OCI-LY7 (cell line): ENCODE measurements at regions not wholly inside any gene's neighbourhood (a gene's known extent, or its start where the extent isn't known, plus 50 kb on each side); places are given as distances from the start of the nearest gene placed in this dataset.

Experiments
- BruUV-seq: library from RNA; stranded (reverse); fragments of 400-500 nt; replicated peaks from 2 replicates; lab custom pipeline; 2021; lab: Mats Ljungman, UMichigan
- CTCF ChIA-PET: fragments of 300-600 bp; sonication (Branson Sonifier 250); formaldehyde crosslinking; loops from one replicate; lab custom pipeline; 2022; ENCODE audit warnings: antibody characterized with exemption; ENCODE audit not compliant: unreplicated experiment; lab: Charles Lee
- POLR2A ChIA-PET: fragments of 300-600 bp; sonication (Branson Sonifier 250); formaldehyde crosslinking; loops from one replicate; lab custom pipeline; 2022; ENCODE audit warnings: antibody characterized with exemption; lab: Charles Lee
- DNase-seq: peaks from one replicate; pipeline ENCODE4 v3.0.0-alpha.2; 2015; ENCODE audit warnings: low spot score
- H2AFZ ChIP-seq: fragments of 200-600 bp; sonication (generic), shearing (Covaris generic); 2 replicates; pipeline ENCODE4 v1.6.1; 2014; ENCODE audit warnings: mild to moderate bottlenecking, antibody characterized with exemption, low read length, moderate library complexity
- H3K27ac ChIP-seq: fragments of 200-600 bp; sonication (generic); 2 replicates; pipeline ENCODE4 v1.5.1; 2014; ENCODE audit warnings: mixed run types, low read depth, mild to moderate bottlenecking, moderate library complexity, low read length, inconsistent platforms; ENCODE audit not compliant: poor library complexity, severe bottlenecking
- H3K36me3 ChIP-seq: fragments of 200-600 bp; sonication (generic); 2 replicates; pipeline ENCODE4 v1.6.1; 2014; ENCODE audit warnings: mild to moderate bottlenecking, antibody characterized with exemption, low read length, moderate library complexity, mixed read lengths; ENCODE audit not compliant: insufficient read depth
- H3K4me1 ChIP-seq: fragments of 200-600 bp; sonication (generic); 2 replicates; pipeline ENCODE4 v1.5.1; 2014; ENCODE audit warnings: mild to moderate bottlenecking, low read length; ENCODE audit not compliant: insufficient read depth, poor library complexity, severe bottlenecking
- H3K4me2 ChIP-seq: fragments of 200-600 bp; sonication (generic); 2 replicates; pipeline ENCODE4 v1.6.1; 2014; ENCODE audit warnings: mild to moderate bottlenecking, low read length
- H3K4me3 ChIP-seq: fragments of 200-600 bp; sonication (generic); 2 replicates; pipeline ENCODE4 v1.5.1; 2014; ENCODE audit warnings: mild to moderate bottlenecking, low read depth, low read length; ENCODE audit not compliant: poor library complexity, severe bottlenecking
- H3K79me2 ChIP-seq: fragments of 200-600 bp; sonication (generic); 2 replicates; pipeline ENCODE4 v1.6.1; 2016; ENCODE audit warnings: low read depth, mild to moderate bottlenecking, low read length, moderate library complexity, mixed read lengths; ENCODE audit not compliant: insufficient read depth
- H3K9me2 ChIP-seq: fragments of 200-600 bp; sonication (generic); 2 replicates; pipeline ENCODE4 v1.6.1; 2016; ENCODE audit warnings: mild to moderate bottlenecking, low read length, mixed read lengths; ENCODE audit not compliant: insufficient read depth
- H3K9me3 ChIP-seq: fragments of 200-600 bp; sonication (generic); 2 replicates; pipeline ENCODE4 v1.6.1; 2014; ENCODE audit warnings: mild to moderate bottlenecking, mixed run types, low read length, mixed read lengths
- H4K20me1 ChIP-seq: fragments of 200-600 bp; sonication (generic); 2 replicates; pipeline ENCODE4 v1.6.1; 2014; ENCODE audit warnings: mild to moderate bottlenecking, antibody characterized with exemption, low read length, moderate library complexity, mixed read lengths; ENCODE audit not compliant: insufficient read depth
- EZH2phosphoT487 ChIP-seq: fragments of 200-600 bp; sonication (generic); IDR thresholded peaks from 2 replicates; pipeline ENCODE4 v1.6.1; 2018; ENCODE audit warnings: low read depth, borderline replicate concordance, mild to moderate bottlenecking, mixed run types, antibody characterized with exemption, low read length, moderate library complexity, mixed read lengths
- intact Hi-C: fragments of 100-400 bp; cut with micrococcal nuclease; formaldehyde crosslinking; loops from one replicate; pipeline ENCODE4 v1.10.0; 2022; ENCODE audit not compliant: unreplicated experiment
- TF ChIP-seq, protein P1 (sequence below): fragments of 200-600 bp; sonication (generic); conservative IDR thresholded peaks from 2 replicates; pipeline ENCODE4 v1.5.1; 2014; ENCODE audit warnings: mild to moderate bottlenecking, antibody characterized with exemption, low read length, moderate library complexity, mixed read lengths

DNA sequence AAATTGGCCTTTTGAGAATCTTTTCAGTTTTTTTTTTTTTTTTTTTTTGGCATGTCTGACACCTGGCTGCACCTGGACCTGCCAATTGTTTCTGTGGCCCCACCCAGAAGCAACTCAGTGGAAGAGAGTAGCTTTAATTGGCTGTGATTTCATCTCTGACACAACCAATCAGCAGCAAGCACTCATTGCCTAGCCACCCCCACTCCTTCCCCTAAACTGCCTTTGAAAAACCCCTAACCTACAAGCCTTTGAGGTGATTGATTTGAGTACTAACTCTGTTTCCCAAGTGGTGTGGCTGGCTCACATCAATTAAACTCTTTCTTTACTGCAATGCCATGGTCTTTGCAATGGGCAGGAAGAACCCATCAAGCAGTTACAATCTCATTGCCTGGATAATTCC is 98.2 kb upstream of the CHORDC1 start:
- BruUV-seq = no TSS peak
- H3K9me2 ChIP-seq = no peaks in the 10 kb centered on the region
- TF ChIP-seq EZH2phosphoT487 = no peak
- ChIA-PET POLR2A (no interaction called here), CTCF (no interaction called here)
- no peak overlapping the region for H3K4me3 ChIP-seq
- no peak overlapping the region for H3K4me2 ChIP-seq
- no peak for DNase-seq
- H3K79me2 ChIP-seq = no peaks in the 10 kb centered on the region
- H3K36me3 ChIP-seq = no peaks in the 10 kb centered on the region
- H3K9me3 ChIP-seq = no peaks in the 10 kb centered on the region
- no peaks in the 10 kb centered on the region for H3K4me1 ChIP-seq
- intact Hi-C loops = no loop called here
- H4K20me1 ChIP-seq = no peaks in the 10 kb centered on the region
- H2AFZ ChIP-seq = no peak overlapping the region
- H3K27ac ChIP-seq = no peak overlapping the region

DNA sequence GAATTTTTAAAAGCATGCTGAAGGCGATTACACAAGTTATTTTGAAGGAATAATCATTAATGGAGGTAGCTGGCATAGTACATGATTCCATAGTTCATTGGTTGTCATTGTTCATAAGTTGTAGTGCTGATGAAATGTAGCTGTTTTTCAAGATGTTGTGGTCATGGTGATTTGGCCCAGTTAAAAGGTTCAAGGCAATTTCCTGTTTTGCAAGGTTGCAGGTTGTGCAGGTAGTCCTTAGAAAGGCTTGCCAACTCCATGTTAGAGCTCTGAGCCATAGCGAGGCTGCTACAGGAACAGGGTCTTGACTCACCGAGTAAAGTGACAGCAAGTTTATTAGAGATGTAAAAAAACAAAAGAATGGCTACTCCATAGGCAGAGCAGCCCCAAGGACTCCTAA is 95.8 kb upstream of the CHORDC1 start:
- Histone ChIP-seq H3K27ac (no peak overlapping the region), H3K9me3 (no peaks in the 10 kb centered on the region), H3K4me1 (no peaks in the 10 kb centered on the region), H3K79me2 (no peaks in the 10 kb centered on the region), H3K36me3 (no peaks in the 10 kb centered on the region), H3K4me2 (no peak overlapping the region), H3K9me2 (no peaks in the 10 kb centered on the region), H4K20me1 (no peaks in the 10 kb centered on the region), H2AFZ (no peak overlapping the region), H3K4me3 (no peak overlapping the region)
- POLR2A ChIA-PET = no interaction called here
- intact Hi-C loops = no loop called here
- no TSS peak for BruUV-seq
- CTCF ChIA-PET = no interaction called here
- DNase-seq = no peak
- TF ChIP-seq, protein P1, sequence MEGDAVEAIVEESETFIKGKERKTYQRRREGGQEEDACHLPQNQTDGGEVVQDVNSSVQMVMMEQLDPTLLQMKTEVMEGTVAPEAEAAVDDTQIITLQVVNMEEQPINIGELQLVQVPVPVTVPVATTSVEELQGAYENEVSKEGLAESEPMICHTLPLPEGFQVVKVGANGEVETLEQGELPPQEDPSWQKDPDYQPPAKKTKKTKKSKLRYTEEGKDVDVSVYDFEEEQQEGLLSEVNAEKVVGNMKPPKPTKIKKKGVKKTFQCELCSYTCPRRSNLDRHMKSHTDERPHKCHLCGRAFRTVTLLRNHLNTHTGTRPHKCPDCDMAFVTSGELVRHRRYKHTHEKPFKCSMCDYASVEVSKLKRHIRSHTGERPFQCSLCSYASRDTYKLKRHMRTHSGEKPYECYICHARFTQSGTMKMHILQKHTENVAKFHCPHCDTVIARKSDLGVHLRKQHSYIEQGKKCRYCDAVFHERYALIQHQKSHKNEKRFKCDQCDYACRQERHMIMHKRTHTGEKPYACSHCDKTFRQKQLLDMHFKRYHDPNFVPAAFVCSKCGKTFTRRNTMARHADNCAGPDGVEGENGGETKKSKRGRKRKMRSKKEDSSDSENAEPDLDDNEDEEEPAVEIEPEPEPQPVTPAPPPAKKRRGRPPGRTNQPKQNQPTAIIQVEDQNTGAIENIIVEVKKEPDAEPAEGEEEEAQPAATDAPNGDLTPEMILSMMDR = no peak

DNA sequence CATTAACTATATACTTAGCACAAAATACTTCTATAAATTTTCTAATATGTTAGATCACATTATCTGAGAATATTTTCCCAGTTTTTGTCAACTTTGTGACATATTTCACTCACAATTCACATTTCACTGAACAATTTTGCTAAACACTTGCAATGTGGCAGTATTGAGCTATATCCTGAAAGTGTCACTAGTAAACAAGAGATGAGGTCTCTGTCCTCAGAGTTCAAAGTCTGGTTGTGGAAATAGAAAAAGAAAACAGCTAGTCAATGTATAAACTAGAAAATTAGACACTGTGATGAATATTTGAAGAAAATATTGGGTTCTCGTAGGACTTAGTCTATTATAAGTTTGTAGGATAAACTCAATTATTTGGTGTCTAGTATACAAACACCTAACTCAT is 87.4 kb upstream of the CHORDC1 start:
- no peak overlapping the region for H3K4me2 ChIP-seq
- no peak overlapping the region for H2AFZ ChIP-seq
- POLR2A ChIA-PET = interaction anchor here (1.2 kb wide), 1 partner anchor 15 kb away, joined by 3 read pairs; no protein-coding TSS in a partner anchor
- DNase-seq = no peak
- BruUV-seq = no TSS peak
- no peak overlapping the region for H3K27ac ChIP-seq
- H3K4me3 ChIP-seq = no peak overlapping the region
- no peaks in the 10 kb centered on the region for H3K9me3 ChIP-seq
- no peaks in the 10 kb centered on the region for H3K79me2 ChIP-seq
- no peaks in the 10 kb centered on the region for H3K9me2 ChIP-seq
- TF ChIP-seq, protein P1 = no peak
- no peak for TF ChIP-seq EZH2phosphoT487
- intact Hi-C loops = no loop called here
- H3K36me3 ChIP-seq = no peaks in the 10 kb centered on the region
- H3K4me1 ChIP-seq = no peaks in the 10 kb centered on the region
- CTCF ChIA-PET = no interaction called here
- H4K20me1 ChIP-seq = no peaks in the 10 kb centered on the region
